SK-N-SH (cell line): ENCODE measurements at regions not wholly inside any gene's neighbourhood (a gene's known extent, or its start where the extent isn't known, plus 50 kb on each side); places are given as distances from the start of the nearest gene placed in this dataset.

Experiments
- EP300 ChIP-seq, 2 experiments: IDR thresholded peaks; 2 replicates each; pipeline versions ENCODE4 v1.4.0 to v1.6.1; 2012; ENCODE audit warnings: borderline replicate concordance in 1 of 2, low read depth in 1 of 2, low read length in 1 of 2
- POLR2AphosphoS5 ChIP-seq: IDR thresholded peaks from 2 replicates; pipeline ENCODE4 v1.6.1; 2012; ENCODE audit warnings: low read depth, low read length
- RAD21 ChIP-seq: IDR thresholded peaks from 2 replicates; pipeline ENCODE4 v1.6.1; 2012; ENCODE audit warnings: mild to moderate bottlenecking, low read length
- YY1 ChIP-seq: IDR thresholded peaks from 2 replicates; pipeline ENCODE4 v1.4.0; 2012; ENCODE audit warnings: low read depth, mild to moderate bottlenecking
- TF ChIP-seq, protein P1 (sequence below): IDR thresholded peaks from 2 replicates; pipeline ENCODE4 v1.4.0; 2012; ENCODE audit warnings: low read depth, borderline replicate concordance
- TF ChIP-seq, protein P2 (sequence below): fragments of 200-600 bp; sonication (generic); IDR thresholded peaks from 2 replicates; pipeline ENCODE4 v1.6.1; 2017; ENCODE audit warnings: antibody characterized with exemption, mild to moderate bottlenecking, moderate library complexity

DNA sequence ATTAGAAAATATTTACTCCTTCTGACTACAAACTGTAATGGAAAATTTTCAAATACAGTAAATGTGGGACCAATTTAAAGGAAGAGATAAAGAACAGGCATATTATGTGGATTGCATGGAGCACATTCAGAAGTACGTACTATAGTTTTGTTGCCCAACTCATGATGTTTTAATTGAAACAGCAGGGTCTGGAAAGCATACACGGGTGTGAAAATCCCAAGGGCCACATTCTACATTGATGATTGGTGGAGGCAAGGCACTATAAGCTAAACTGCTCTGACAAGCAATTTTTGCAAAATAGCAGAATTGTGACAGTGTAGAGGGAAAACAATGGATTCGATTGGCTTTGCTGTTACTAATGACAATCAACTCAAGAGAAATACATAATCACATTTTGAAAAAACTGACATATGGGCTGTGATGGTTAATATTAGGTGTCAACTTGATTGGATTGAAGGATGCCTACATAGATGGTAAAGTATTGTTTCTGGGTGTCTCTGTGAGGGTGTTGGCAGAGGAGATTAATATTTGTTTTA is 458.6 kb downstream of the PYDC2 start:
- TF ChIP-seq YY1 (no peak), EP300 (IDR thresholded peaks at IDR 0.05; ENCODE audit: borderline replicate concordance in 1 of 2, low read depth in 1 of 2, low read length in 1 of 2) (no peak), RAD21 (no peak), POLR2AphosphoS5 (no peak)
- TF ChIP-seq, protein P1, sequence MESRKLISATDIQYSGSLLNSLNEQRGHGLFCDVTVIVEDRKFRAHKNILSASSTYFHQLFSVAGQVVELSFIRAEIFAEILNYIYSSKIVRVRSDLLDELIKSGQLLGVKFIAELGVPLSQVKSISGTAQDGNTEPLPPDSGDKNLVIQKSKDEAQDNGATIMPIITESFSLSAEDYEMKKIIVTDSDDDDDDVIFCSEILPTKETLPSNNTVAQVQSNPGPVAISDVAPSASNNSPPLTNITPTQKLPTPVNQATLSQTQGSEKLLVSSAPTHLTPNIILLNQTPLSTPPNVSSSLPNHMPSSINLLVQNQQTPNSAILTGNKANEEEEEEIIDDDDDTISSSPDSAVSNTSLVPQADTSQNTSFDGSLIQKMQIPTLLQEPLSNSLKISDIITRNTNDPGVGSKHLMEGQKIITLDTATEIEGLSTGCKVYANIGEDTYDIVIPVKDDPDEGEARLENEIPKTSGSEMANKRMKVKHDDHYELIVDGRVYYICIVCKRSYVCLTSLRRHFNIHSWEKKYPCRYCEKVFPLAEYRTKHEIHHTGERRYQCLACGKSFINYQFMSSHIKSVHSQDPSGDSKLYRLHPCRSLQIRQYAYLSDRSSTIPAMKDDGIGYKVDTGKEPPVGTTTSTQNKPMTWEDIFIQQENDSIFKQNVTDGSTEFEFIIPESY = no peak
- TF ChIP-seq, protein P2, sequence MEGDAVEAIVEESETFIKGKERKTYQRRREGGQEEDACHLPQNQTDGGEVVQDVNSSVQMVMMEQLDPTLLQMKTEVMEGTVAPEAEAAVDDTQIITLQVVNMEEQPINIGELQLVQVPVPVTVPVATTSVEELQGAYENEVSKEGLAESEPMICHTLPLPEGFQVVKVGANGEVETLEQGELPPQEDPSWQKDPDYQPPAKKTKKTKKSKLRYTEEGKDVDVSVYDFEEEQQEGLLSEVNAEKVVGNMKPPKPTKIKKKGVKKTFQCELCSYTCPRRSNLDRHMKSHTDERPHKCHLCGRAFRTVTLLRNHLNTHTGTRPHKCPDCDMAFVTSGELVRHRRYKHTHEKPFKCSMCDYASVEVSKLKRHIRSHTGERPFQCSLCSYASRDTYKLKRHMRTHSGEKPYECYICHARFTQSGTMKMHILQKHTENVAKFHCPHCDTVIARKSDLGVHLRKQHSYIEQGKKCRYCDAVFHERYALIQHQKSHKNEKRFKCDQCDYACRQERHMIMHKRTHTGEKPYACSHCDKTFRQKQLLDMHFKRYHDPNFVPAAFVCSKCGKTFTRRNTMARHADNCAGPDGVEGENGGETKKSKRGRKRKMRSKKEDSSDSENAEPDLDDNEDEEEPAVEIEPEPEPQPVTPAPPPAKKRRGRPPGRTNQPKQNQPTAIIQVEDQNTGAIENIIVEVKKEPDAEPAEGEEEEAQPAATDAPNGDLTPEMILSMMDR = no peak
